H9 (cell line): ENCODE measurements at regions not wholly inside any gene's neighbourhood (a gene's known extent, or its start where the extent isn't known, plus 50 kb on each side); places are given as distances from the start of the nearest gene placed in this dataset.

Experiments used
- DNase-seq: peaks from one replicate; pipeline ENCODE4 v3.0.0-alpha.2; 2017
- H2AFZ ChIP-seq: one replicate; pipeline ENCODE4 v1.6.1; 2013; ENCODE audit warnings: mild to moderate bottlenecking, low read length, control low read depth, moderate library complexity
- H2AK5ac ChIP-seq: 2 replicates; pipeline ENCODE4 v1.6.1; 2013; ENCODE audit warnings: low read length, control low read depth, mixed read lengths; ENCODE audit not compliant: insufficient read length
- H2BK120ac ChIP-seq: one replicate; pipeline ENCODE4 v1.6.1; 2013; ENCODE audit warnings: low read depth, mild to moderate bottlenecking, low read length, control low read depth, inconsistent platforms; ENCODE audit not compliant: poor library complexity, severe bottlenecking
- H2BK12ac ChIP-seq: 2 replicates; pipeline ENCODE4 v1.6.1; 2013; ENCODE audit warnings: low read length, control low read depth, mixed read lengths, low read depth; ENCODE audit not compliant: insufficient read length
- H2BK15ac ChIP-seq: 2 replicates; pipeline ENCODE4 v1.6.1; 2013; ENCODE audit warnings: low read depth, low read length, control low read depth
- H2BK20ac ChIP-seq: one replicate; pipeline ENCODE4 v1.6.1; 2013; ENCODE audit warnings: low read depth, mild to moderate bottlenecking, low read length, control low read depth, inconsistent platforms; ENCODE audit not compliant: poor library complexity, severe bottlenecking
- H2BK5ac ChIP-seq: 2 replicates; pipeline ENCODE4 v1.6.1; 2013; ENCODE audit warnings: low read length, control low read depth, mixed read lengths; ENCODE audit not compliant: insufficient read length
- H3K14ac ChIP-seq: 2 replicates; pipeline ENCODE4 v1.6.1; 2013; ENCODE audit warnings: low read length, control low read depth; ENCODE audit not compliant: insufficient read depth
- H3K18ac ChIP-seq: 2 replicates; pipeline ENCODE4 v1.6.1; 2013; ENCODE audit warnings: low read depth, mild to moderate bottlenecking, mixed read lengths, low read length, control low read depth; ENCODE audit not compliant: insufficient read length
- H3K23ac ChIP-seq: 2 replicates; pipeline ENCODE4 v1.6.1; 2013; ENCODE audit warnings: low read length, control low read depth, mixed read lengths, low read depth; ENCODE audit not compliant: insufficient read length
- H3K23me2 ChIP-seq: 2 replicates; pipeline ENCODE4 v1.6.1; 2013; ENCODE audit warnings: low read depth, mild to moderate bottlenecking, mixed read lengths, low read length, control low read depth; ENCODE audit not compliant: insufficient read length, poor library complexity, severe bottlenecking
- H3K27ac ChIP-seq: 2 replicates; pipeline ENCODE4 v1.5.1; 2013; ENCODE audit warnings: low read length, control low read depth, mixed read lengths, low read depth; ENCODE audit not compliant: insufficient read length
- H3K27me3 ChIP-seq: 2 replicates; pipeline ENCODE4 v1.6.1; 2013; ENCODE audit warnings: low read length, control low read depth, inconsistent platforms; ENCODE audit not compliant: insufficient read depth
- H3K4ac ChIP-seq: 2 replicates; pipeline ENCODE4 v1.6.1; 2013; ENCODE audit warnings: low read depth, mild to moderate bottlenecking, control low read depth, inconsistent platforms, low read length, moderate library complexity
- H3K4me1 ChIP-seq: 2 replicates; pipeline ENCODE4 v1.6.1; 2013; ENCODE audit warnings: low read length, control low read depth, inconsistent platforms; ENCODE audit not compliant: insufficient read depth
- H3K4me2 ChIP-seq: 2 replicates; pipeline ENCODE4 v1.6.1; 2013; ENCODE audit warnings: low read length, control low read depth, mixed read lengths; ENCODE audit not compliant: insufficient read length, insufficient read depth
- H3K56ac ChIP-seq: 2 replicates; pipeline ENCODE4 v1.6.1; 2013; ENCODE audit warnings: low read depth, mild to moderate bottlenecking, mixed read lengths, low read length, control low read depth; ENCODE audit not compliant: insufficient read length
- H3K79me1 ChIP-seq: 2 replicates; pipeline ENCODE4 v1.6.1; 2013; ENCODE audit warnings: low read depth, mild to moderate bottlenecking, moderate library complexity, low read length, control low read depth, inconsistent platforms; ENCODE audit not compliant: insufficient read depth, poor library complexity, severe bottlenecking
- H3K79me2 ChIP-seq: 2 replicates; pipeline ENCODE4 v1.6.1; 2013; ENCODE audit warnings: low read length, control low read depth, inconsistent platforms; ENCODE audit not compliant: insufficient read depth
- H3K9ac ChIP-seq: 2 replicates; pipeline ENCODE4 v1.6.1; 2013; ENCODE audit warnings: low read length, control low read depth, mixed read lengths; ENCODE audit not compliant: insufficient read length; ENCODE audit errors: extremely low read depth
- H3K9me3 ChIP-seq: one replicate; pipeline ENCODE4 v1.6.1; 2013; ENCODE audit warnings: low read depth, low read length, inconsistent platforms; ENCODE audit not compliant: control insufficient read depth
- H3T11ph ChIP-seq: one replicate; pipeline ENCODE4 v1.6.1; 2013; ENCODE audit warnings: mild to moderate bottlenecking, low read length, control low read depth, inconsistent platforms
- H4K20me1 ChIP-seq: one replicate; pipeline ENCODE4 v1.6.1; 2013; ENCODE audit not compliant: control insufficient read depth, insufficient read length, insufficient read depth
- H4K5ac ChIP-seq: 2 replicates; pipeline ENCODE4 v1.6.1; 2013; ENCODE audit warnings: low read depth, mild to moderate bottlenecking, mixed read lengths, low read length, control low read depth; ENCODE audit not compliant: insufficient read length
- H4K8ac ChIP-seq: replicated peaks from 2 replicates; pipeline ENCODE4 v1.6.1; 2013; ENCODE audit warnings: low read length, control low read depth, mixed read lengths, low read depth; ENCODE audit not compliant: insufficient read length
- H4K91ac ChIP-seq: 2 replicates; pipeline ENCODE4 v1.6.1; 2013; ENCODE audit warnings: low read depth, mild to moderate bottlenecking, moderate library complexity, mixed read lengths, low read length, control low read depth; ENCODE audit not compliant: insufficient read length
- H3K27ac Mint-ChIP-seq, 3 experiments: 2 replicates in 2 of 3; 3 replicates in 1 of 3; pipeline ENCODE4 v1.8.0; 2020 to 2021; ENCODE audit warnings: mixed read lengths in 3 of 3, mild to moderate bottlenecking in 1 of 3, moderate library complexity in 1 of 3
- H3K27me3 Mint-ChIP-seq: 2 replicates; pipeline ENCODE4 v1.8.0; 2021; ENCODE audit warnings: low read depth, mild to moderate bottlenecking, moderate library complexity, mixed read lengths
- H3K36me3 Mint-ChIP-seq, 3 experiments: 2 replicates in 2 of 3; 3 replicates in 1 of 3; pipeline ENCODE4 v1.8.0; 2020 to 2021; ENCODE audit warnings: low read depth in 3 of 3, mixed read lengths in 3 of 3; ENCODE audit not compliant: insufficient read depth in 1 of 3
- H3K4me1 Mint-ChIP-seq, 2 experiments: 2 replicates each; pipeline ENCODE4 v1.8.0; 2020; ENCODE audit warnings: mixed read lengths in 2 of 2
- H3K4me3 Mint-ChIP-seq, 2 experiments: 2 replicates in 1 of 2; 3 replicates in 1 of 2; pipeline ENCODE4 v1.8.0; 2020 to 2021; ENCODE audit warnings: mild to moderate bottlenecking in 2 of 2, mixed read lengths in 2 of 2, moderate library complexity in 1 of 2
- H3K9me3 Mint-ChIP-seq, 2 experiments: 2 replicates in 1 of 2; 3 replicates in 1 of 2; pipeline ENCODE4 v1.8.0; 2020; ENCODE audit warnings: mild to moderate bottlenecking in 2 of 2, mixed read lengths in 2 of 2, moderate library complexity in 1 of 2
- CTCF ChIP-seq: fragments of 200-600 bp; sonication (generic); conservative IDR thresholded peaks from 3 replicates; pipeline ENCODE4 v1.8.0; 2021; ENCODE audit warnings: antibody characterized with exemption, mild to moderate bottlenecking
- WGBS: extraction: QIAGEN DNeasy Blood & Tissue Kit; methylation state at CpG from one replicate; pipeline ENCODE4 v1.1.7; 2013; ENCODE audit warnings: missing lambda C conversion rate, low lambda C conversion rate, mixed read lengths; ENCODE audit not compliant: insufficient read length; ENCODE audit errors: extremely low coverage; 5-methylcytosine and 5-hydroxymethylcytosine counted together

- Histone ChIP-seq H3K79me2 (no peaks in the 10 kb centered on the region), H3K23ac (no peak overlapping the region), H3K27me3 (no peaks in the 10 kb centered on the region), H2BK120ac (no peak overlapping the region), H3K9me3 (no peaks in the 10 kb centered on the region), H4K91ac (no peak overlapping the region), H3K23me2 (no peaks in the 10 kb centered on the region), H2BK20ac (no peak overlapping the region), H3K14ac (no peak overlapping the region), H4K20me1 (no peaks in the 10 kb centered on the region), H3K4me1 (no peaks in the 10 kb centered on the region), H2BK5ac (no peak overlapping the region), H2BK15ac (no peak overlapping the region), H3K79me1 (no peaks in the 10 kb centered on the region), H2BK12ac (no peak overlapping the region), H3K18ac (no peak overlapping the region), H4K8ac (no peak overlapping the region), H3K4me2 (no peak overlapping the region), H3K56ac (no peak overlapping the region), H3T11ph (no peak overlapping the region), H4K5ac (no peak overlapping the region), H2AFZ (no peak overlapping the region), H2AK5ac (no peak overlapping the region), H3K4ac (no peak overlapping the region), H3K27ac (no peak overlapping the region), H3K9ac (no peak overlapping the region)
- no peaks in the 10 kb centered on the region for H3K4me1 Mint-ChIP-seq
- H3K36me3 Mint-ChIP-seq = peaks cover 0 to 1% (median 0%) of the 10 kb centered on the region in 3 experiments; a peak in 1 of 7 replicates
- WGBS = no CpG with 5 or more reads among the region's 3 CpGs
- H3K4me3 Mint-ChIP-seq = no peak overlapping the region
- H3K9me3 Mint-ChIP-seq = peaks cover 7 to 10% of the 10 kb centered on the region in 2 experiments; a peak in 4 of 5 replicates
- no peak for TF ChIP-seq CTCF
- H3K27ac Mint-ChIP-seq = no peak overlapping the region
- DNase-seq = no peak
- no peaks in the 10 kb centered on the region; the same call in 1 of the 2 replicates for H3K27me3 Mint-ChIP-seq
Measured at GRCh38 chr15:98051734-98052133, 91.2 kb downstream of the ARRDC4 start.
